ENCODE measurements at regions not wholly inside any gene's neighbourhood (a gene's known extent, or its start where the extent isn't known, plus 50 kb on each side); places are given as distances from the start of the nearest gene placed in this dataset.

DNA sequence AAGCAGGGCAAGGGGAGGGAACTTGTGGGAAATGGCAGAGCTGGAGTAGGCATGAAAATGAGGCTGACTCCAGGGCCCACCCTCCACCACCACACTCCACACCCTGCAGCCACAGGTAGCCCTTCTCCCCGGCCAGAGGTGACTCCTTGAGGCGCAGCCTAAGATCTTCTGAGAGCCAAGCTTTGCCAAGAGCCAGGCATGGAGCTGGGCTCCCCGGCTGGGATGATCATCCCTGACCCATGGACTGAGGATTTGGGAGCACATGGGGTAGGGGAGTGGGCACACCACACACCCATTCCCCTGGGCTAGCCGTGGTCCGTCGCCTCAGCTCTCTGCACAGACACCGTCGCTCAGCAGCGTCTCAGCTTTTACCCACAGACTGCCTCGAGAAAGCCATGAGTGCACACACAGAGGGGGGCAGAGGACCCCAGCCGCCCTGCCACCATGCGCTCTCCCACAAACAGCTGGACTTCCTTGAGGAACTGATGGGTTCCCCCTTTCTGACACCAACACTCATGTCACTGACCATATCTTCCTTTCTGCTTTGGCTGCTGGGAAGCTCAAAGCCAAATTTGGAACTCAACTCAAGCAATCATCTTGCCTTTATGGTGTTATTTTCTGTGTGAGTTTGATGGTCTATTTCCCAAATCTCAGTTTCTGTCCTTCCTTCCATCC, 123.6 kb upstream of the RUNX3 start:
- DNase-seq, result no peak

DNA sequence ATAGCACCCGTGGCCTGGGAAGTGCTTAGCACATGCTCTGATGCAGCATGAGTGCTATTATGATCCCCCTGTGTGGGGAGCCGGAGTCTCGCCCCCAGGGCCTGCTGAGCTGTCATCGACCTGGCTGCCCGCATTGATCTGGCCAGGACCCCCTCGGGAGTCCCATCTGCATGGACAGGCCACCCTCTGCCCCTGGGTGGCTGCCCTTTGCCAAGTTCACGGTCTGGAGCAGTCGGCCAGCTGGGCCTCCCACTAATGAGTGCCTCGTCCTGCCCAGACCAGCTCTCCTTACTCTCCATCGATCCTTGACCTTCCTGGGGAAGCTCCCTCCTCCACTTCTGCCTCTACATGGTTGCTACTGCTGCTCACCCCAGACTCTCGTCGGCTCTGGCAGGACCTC, 121.8 kb upstream of the RUNX3 start:
- no peak for DNase-seq

DNA sequence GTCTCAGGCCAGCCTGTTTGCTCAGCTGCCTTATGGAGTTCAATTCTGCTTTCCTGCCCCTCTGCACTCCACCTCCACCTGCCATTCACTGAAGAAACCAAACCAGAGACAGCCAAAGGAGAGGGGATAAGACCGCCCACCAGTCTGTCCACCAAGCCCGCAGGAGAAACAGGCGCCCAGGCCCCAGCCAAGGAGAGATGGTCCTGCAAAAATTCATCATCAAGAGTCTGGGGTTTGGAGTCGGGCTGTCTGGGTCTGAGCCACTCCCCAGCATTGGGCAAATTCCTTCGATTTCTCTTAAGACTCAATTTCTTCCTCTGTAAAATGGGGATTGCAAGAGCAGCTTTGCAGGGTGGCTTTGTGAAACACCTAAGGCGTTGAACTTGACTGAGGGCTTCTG, 121.4 kb upstream of the RUNX3 start:
- DNase-seq, result peak; percentile 43

DNA sequence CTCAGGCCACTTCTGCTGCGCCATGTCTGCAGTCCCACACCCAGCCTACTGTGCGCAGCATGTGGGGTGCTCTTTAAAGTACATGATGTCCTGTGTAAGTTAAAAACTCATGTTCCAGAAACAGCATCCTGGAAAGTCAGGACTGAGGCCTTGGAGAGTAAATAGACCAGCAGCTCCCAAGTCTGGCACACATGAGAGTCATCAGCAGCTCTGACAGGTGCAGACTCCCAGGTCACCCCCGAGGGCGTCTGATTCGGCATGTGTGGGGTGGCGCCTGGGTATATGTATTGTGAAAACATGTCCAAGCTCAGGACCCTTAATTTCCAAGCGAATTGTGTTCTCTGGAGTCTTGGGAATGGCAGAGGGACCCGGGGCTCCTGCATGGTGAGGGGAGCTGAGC, 120.1 kb upstream of the RUNX3 start:
- DNase-seq, result no peak

DNA sequence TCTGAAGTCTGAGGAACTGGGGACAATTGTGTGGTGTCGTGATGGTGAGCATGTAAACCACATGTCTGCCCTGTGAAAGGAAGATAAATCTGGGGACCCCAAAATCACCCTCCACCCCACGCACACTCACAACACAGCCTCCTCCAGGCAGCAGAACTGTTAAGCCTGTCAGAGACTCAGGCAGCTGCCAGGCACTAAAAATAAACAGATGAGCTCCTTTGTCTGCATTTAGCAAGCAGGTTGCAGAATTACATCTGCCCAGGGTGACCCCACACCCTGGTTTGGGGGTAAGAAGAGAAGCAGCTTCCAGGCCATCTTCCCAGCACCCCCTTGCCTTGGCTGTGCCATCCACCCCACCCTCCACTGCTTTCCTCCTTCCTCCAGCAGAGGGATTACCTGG, 119.1 kb upstream of the RUNX3 start:
- DNase-seq, result no peak

DNA sequence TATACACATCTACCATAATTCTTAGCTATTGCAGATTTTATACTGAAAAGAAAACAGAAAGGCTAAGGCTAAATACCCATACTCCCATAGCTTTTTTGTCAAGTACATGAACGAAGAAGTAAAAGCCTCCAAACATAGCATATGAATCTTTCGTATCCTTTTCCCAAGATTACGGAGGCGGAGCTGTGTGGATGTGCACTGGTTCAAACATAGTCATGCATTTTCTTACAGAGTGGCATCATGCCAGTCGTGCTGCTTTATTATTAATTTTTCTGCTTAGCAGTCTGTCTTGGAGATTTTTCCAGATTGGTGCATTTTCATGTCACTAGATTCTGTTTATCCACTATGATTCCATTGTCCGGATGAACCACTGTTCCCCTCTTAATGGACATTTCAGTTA, 118.7 kb upstream of the RUNX3 start:
- DNase-seq, result no peak

DNA sequence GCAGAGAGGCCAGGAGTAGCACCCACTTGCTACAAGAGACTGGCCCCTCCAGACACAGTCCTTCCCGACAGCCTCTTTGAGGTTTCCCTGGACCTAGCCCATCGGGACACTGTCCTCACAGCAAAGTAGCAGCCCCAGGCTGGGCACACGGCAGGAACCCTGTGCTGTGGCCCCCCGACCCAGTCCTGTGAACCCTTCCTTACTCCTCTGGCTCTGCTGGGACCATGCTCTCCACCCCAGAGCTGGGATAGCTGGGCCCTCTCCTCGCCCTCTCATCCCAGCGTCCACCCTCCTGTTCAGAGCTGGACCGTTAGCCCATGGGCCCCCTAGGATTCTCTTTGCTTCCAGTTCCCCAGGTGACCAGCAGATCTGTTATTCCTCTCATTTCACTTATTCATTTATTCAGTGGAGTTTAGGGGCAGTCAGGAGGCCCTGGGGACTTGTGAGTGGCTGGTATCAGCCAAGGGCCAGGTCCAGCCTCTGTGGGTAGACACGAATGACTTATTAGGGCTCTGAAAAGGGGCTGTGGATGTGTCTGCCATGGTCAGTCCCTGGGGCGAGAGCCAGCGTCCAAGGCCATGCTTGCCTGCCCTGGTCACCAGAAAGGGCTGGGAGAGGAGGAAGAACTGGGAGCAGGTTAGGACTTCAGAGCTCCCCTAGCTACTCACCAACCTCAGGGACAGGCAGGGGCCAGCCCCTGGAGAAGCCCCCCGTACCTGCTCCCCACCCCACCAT, 117.6 kb upstream of the RUNX3 start:
- DNase-seq, result no peak

DNA sequence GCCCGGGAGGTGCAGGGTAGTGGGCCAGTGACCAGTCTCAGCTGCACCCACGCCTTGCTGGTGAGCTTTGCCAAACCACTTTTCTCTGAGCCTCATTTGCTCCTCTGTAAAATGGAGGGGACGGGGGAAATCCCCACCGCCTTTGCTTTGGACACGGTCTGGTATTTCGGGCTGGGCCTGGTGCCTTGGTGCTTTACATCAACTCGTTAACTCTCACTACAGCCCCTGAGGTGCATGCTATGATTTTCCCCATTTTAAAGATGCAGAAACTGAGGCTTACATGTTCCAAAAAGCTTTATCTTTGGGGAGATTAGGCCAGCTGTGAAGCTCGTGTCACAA, 116.1 kb upstream of the RUNX3 start:
- no peak for DNase-seq

DNA sequence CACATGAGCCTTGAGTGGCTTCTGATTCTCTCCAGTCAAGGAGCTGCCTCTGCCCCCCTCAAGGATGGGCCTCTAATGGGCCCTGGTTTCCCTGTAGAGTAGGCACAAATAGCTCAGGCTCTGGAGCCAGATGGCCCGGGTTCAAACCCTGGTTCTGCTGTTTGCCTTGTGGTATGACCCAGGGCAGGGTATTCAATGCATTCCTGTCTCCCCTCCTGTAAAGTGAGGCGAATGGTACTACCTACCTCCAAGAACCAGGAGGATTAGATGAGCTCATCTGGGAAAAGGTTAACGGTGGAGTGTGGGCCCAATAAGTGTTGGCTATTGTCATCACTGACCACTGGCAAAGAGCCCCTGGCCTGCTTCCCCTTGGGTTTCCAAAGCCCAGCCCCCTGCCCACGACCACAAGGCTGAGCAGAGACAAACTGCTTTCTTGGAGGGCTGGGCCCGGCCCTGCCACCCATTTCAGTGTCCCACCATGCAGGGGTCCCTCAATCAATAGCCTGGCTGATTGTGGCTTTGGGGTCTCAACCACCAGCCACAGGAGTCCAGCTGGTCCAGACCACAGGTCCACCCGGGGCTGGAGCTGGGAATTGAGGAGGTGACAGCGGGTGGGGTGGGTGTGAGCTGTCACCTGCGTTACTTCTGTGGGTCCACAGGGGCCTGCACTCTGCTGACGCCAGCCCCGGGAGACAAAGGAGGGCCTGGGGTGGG, 115.6 kb upstream of the RUNX3 start:
- no peak for DNase-seq

GRCh38 chr1:25043228-25043580, 113.1 kb upstream of the RUNX3 start:
- no peak for DNase-seq

GRCh38 chr1:25042331-25043227, 112.5 kb upstream of the RUNX3 start:
- no peak for DNase-seq

DNA sequence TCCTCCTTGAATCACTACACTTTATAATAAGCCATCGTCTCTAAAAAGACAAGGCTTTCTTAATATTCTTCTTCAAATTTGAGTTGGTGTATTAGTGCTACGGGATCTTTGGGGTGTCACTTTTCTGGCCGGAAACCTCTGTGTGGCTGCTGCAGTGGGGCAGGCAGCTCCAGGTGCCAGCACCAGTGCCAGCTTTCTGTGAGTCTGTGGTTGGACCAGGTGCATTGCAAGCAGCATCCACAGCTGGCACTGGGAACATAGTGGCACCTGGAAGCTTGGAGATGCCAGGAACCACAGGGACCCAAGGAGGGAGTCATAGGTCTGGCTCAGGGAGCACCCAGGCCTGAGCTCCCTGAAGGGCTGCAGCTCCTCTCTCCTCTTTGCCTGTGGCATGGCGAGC, 111.8 kb upstream of the RUNX3 start:
- DNase-seq, result no peak

GRCh38 chr1:25040122-25040685, 110.1 kb upstream of the RUNX3 start:
- no peak for DNase-seq

DNA sequence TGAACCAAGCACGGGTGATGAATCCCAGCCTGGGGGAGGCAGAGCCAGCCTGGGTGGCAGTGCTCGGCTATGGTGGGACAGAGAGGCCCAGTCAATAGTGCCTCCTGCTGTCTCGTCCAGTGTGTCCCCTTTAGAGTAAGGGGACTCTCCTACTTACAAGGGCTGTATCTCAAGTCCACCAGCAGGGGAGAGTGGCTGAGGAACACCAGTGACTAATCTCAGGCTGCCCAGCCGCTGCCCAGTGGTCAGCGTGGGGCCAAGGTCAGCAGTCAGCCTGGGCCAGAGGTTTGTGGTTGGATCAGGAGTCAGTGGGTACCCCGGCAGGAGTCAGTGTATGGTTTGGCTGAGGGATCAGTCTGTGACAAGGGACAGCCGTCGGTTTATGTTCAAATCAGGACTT, 109.2 kb upstream of the RUNX3 start:
- no peak for DNase-seq

DNA sequence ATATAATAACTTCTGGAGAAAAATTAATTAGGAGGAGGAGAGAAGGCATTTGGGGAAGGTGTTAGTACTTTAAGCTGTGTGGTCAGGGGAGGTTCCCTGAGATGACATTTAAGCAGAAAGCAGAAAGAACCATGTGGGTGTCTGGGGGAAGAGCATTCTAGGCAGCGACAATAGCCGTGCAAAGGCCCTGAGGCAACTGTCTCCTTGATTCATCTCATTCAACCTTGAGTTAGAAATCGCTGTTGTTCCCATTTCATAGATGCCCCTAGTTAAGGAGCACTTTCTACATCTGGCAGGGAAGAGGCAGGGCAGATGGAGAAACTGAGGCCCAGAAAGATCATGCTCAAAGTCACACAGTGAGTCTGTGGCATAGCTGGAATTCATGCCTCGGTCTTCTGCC, 108.6 kb upstream of the RUNX3 start:
- DNase-seq, result no peak

DNA sequence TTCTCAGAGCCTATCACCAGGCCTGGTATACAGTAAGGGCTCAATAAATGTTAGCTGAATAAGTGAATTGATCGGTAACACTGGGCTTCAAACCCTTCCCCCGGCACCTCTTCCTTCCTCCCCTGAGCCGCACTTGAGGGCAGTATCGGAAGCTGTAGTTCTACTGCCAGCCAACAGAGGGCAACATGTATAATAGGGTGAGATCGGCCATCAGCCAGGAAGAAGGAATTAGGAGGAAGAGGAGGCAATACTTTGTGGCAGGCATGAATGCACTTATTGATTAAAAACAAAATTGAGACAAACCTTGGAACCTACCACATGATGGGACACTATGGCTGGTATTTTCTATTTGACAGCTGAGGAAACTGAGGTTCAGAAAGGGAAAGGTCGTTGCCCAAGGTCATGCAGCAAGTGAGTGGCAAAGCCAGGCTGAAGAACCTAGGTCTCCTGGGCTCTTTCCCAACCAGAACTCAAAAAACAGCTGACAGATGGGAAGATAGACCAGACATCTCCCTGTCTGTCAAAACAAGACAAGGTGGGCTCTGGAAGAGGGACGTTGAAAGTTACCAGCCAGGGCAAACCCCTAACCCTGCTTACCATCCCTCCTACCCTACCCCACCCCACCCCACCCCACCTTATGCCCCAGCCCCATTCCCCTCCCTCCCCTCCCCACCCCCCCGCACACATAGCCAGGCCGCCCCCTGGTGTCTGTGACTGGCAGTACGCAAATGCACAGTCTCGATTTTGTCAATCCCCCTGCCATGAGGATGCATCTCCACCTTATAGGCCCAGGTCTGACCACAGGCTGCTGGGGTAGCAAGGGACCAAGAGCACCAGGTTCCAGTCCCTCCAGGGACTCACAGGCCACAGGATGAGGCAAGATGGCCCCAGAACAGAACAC, 107.3 kb upstream of the RUNX3 start:
- no peak for DNase-seq

DNA sequence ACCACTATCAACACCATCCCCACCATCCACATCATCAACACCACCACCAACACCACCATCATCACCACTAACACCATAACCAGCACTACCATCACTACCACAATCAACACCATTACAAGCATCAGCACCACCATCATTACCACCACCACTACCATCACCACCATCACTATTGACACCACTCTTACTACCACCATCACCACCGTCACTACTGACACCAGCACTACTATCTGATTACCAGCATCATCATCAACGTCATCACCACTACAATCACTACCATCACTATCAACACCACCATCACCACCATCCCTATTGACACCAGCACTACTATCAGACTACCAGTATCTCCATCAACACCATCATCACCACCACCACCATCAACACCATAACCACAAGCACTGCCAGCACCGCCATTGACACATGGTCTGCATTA, 106.1 kb upstream of the RUNX3 start:
- DNase-seq, result no peak

DNA sequence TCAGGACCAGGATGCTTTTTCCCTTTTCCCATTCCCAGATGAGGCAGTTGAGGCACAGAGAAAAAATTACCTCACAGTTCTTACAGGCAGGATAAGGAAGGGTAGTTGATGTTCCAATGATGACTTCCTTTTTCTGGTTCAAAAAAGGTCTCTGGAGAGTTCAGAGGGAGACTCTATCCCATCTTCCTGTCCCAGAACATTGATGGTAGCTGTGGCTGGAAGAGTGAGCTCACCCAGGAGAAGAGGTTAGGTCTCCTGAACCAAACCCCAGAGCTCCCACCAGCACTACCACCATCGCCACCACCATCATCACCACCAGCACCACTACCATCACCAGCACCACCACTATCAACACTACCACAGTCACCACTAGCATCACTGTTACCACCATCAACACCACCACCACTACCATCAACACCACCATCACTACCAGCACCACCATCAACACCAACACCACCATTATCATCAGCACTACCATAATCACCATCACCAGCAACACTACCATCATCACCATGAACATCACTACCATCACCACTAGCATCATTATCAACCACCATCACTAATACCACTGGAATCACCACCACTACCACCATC, 105.5 kb upstream of the RUNX3 start:
- no peak for DNase-seq

GRCh38 chr1:25034736-25035522, 104.9 kb upstream of the RUNX3 start:
- no peak for DNase-seq

- DNase-seq, result no peak
These were observed 104.0 kb upstream of the RUNX3 start for GRCh38 chr1:25033828-25034705.

Measured in NCI-H1092 (cell line).